WTC11 (cell line): ENCODE measurements at regions not wholly inside any gene's neighbourhood (a gene's known extent, or its start where the extent isn't known, plus 50 kb on each side); places are given as distances from the start of the nearest gene placed in this dataset.

Source experiments
- ATAC-seq: fragments of 200-7000 bp; cut with Tn5 transposase; 2 replicates; pipeline ENCODE4 v1.10.0; 2021; ENCODE audit warnings: mild to moderate bottlenecking, moderate library complexity
- CTCF ChIA-PET: fragments of 300-600 bp; sonication (Branson Sonifier 250); formaldehyde crosslinking; loops from one replicate; lab custom pipeline; 2021; ENCODE audit warnings: antibody characterized with exemption; lab: Charles Lee
- POLR2A ChIA-PET: fragments of 350-600 bp; sonication (Branson Sonifier 250); formaldehyde crosslinking; loops from one replicate; lab custom pipeline; 2021; ENCODE audit warnings: antibody characterized with exemption; lab: Charles Lee
- DNase-seq: peaks from one replicate; pipeline ENCODE4 v3.0.0; 2021; ENCODE audit warnings: low spot score
- H3K27ac Mint-ChIP-seq: 2 replicates; pipeline ENCODE4 v1.8.0; 2021; ENCODE audit warnings: mixed read lengths
- H3K27me3 Mint-ChIP-seq: 2 replicates; pipeline ENCODE4 v1.8.0; 2021; ENCODE audit warnings: low read depth, mild to moderate bottlenecking, moderate library complexity, mixed read lengths
- H3K36me3 Mint-ChIP-seq: 2 replicates; pipeline ENCODE4 v1.8.0; 2021; ENCODE audit warnings: mixed read lengths
- H3K4me1 Mint-ChIP-seq: 2 replicates; pipeline ENCODE4 v1.8.0; 2022; ENCODE audit warnings: mixed read lengths
- H3K4me3 Mint-ChIP-seq: 2 replicates; pipeline ENCODE4 v1.8.0; 2021; ENCODE audit warnings: mild to moderate bottlenecking, moderate library complexity, mixed read lengths
- H3K9me3 Mint-ChIP-seq: 2 replicates; pipeline ENCODE4 v1.8.0; 2021; ENCODE audit warnings: mixed read lengths
- ATF1 ChIP-seq: sonication (generic); formaldehyde crosslinking; IDR thresholded peaks from 2 replicates; pipeline ENCODE4 v1.8.1; 2023; ENCODE audit warnings: mild to moderate bottlenecking, moderate library complexity, missing genetic modification reagents
- CBFB ChIP-seq: sonication (generic); formaldehyde crosslinking; IDR thresholded peaks from 2 replicates; pipeline ENCODE4 v1.8.1; 2022; ENCODE audit warnings: mild to moderate bottlenecking, low read depth, missing genetic modification reagents
- FOXK1 ChIP-seq: sonication (generic); formaldehyde crosslinking; IDR thresholded peaks from 2 replicates; pipeline ENCODE4 v1.8.0; 2022; ENCODE audit warnings: mild to moderate bottlenecking, moderate library complexity, missing genetic modification reagents
- JUN ChIP-seq: sonication (generic); formaldehyde crosslinking; IDR thresholded peaks from 2 replicates; pipeline ENCODE4 v1.8.0; 2023; ENCODE audit warnings: mild to moderate bottlenecking, missing genetic modification reagents
- NFE2L1 ChIP-seq: sonication (generic); formaldehyde crosslinking; IDR thresholded peaks from 2 replicates; pipeline ENCODE4 v1.8.1; 2023; ENCODE audit warnings: missing genetic modification reagents
- NFYB ChIP-seq: sonication (generic); formaldehyde crosslinking; conservative IDR thresholded peaks from 2 replicates; pipeline ENCODE4 v1.8.0; 2022; ENCODE audit warnings: low read depth, missing genetic modification reagents
- NR2C2 ChIP-seq: sonication (generic); formaldehyde crosslinking; IDR thresholded peaks from 2 replicates; pipeline ENCODE4 v1.8.0; 2022; ENCODE audit warnings: mild to moderate bottlenecking, missing genetic modification reagents
- RELA ChIP-seq: sonication (generic); formaldehyde crosslinking; IDR thresholded peaks from 2 replicates; pipeline ENCODE4 v1.8.1; 2022; ENCODE audit warnings: missing genetic modification reagents, mild to moderate bottlenecking, borderline replicate concordance
- SOX15 ChIP-seq: fragments of 250-450 bp; sonication (Bioruptor Pico); IDR thresholded peaks from 2 replicates; pipeline ENCODE4 v1.9.0; 2021; ENCODE audit warnings: mild to moderate bottlenecking
- TF ChIP-seq, protein P1 (sequence below): sonication (generic); formaldehyde crosslinking; IDR thresholded peaks from 2 replicates; pipeline ENCODE4 v1.8.0; 2023; ENCODE audit warnings: missing genetic modification reagents, mild to moderate bottlenecking, borderline replicate concordance
- TF ChIP-seq, protein P2 (sequence below): fragments of 250-450 bp; sonication (Bioruptor Pico); IDR thresholded peaks from 2 replicates; pipeline ENCODE4 v1.9.0; 2021; ENCODE audit warnings: moderate library complexity, mild to moderate bottlenecking, inconsistent platforms, borderline replicate concordance
- TF ChIP-seq, protein P3 (sequence below): sonication (generic); formaldehyde crosslinking; IDR thresholded peaks from 2 replicates; pipeline ENCODE4 v1.8.1; 2022; ENCODE audit warnings: mild to moderate bottlenecking, moderate library complexity, missing genetic modification reagents
- TF ChIP-seq, protein P4 (sequence below): sonication (generic); formaldehyde crosslinking; IDR thresholded peaks from 2 replicates; pipeline ENCODE4 v1.8.0; 2023; ENCODE audit warnings: missing genetic modification reagents
- TF ChIP-seq, protein P5 (sequence below): sonication (generic); formaldehyde crosslinking; IDR thresholded peaks from 2 replicates; pipeline ENCODE4 v1.8.0; 2022; ENCODE audit warnings: mild to moderate bottlenecking, missing genetic modification reagents
- TF ChIP-seq, protein P6 (sequence below): fragments of 250-450 bp; sonication (Bioruptor Pico); IDR thresholded peaks from 2 replicates; pipeline ENCODE4 v1.8.0; 2021; ENCODE audit warnings: mild to moderate bottlenecking
- TF ChIP-seq, protein P7 (sequence below): sonication (generic); formaldehyde crosslinking; conservative IDR thresholded peaks from 2 replicates; pipeline ENCODE4 v1.8.1; 2023; ENCODE audit warnings: mild to moderate bottlenecking, low read depth, missing genetic modification reagents, moderate library complexity

DNA sequence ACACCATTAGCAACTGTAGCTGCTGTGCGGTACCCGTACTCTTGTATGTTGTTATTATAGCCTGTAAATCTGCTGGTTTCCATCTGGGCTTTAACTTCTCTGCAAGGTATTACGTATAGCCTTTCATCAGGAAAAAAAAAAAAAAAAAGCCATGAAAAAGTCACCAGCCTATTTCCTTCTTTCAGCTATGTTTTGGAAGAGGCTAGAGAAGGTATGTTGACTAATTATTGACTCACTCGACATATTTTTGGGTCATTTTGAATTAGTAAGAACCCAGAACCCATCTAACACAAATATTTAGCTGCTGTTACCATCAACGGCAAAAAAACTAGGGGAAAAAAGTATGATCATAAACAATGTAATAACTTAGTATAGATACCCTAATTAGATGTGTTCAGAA lies 1395.6 kb downstream of the SUCLG1 start (continued):
- TF ChIP-seq, protein P1, sequence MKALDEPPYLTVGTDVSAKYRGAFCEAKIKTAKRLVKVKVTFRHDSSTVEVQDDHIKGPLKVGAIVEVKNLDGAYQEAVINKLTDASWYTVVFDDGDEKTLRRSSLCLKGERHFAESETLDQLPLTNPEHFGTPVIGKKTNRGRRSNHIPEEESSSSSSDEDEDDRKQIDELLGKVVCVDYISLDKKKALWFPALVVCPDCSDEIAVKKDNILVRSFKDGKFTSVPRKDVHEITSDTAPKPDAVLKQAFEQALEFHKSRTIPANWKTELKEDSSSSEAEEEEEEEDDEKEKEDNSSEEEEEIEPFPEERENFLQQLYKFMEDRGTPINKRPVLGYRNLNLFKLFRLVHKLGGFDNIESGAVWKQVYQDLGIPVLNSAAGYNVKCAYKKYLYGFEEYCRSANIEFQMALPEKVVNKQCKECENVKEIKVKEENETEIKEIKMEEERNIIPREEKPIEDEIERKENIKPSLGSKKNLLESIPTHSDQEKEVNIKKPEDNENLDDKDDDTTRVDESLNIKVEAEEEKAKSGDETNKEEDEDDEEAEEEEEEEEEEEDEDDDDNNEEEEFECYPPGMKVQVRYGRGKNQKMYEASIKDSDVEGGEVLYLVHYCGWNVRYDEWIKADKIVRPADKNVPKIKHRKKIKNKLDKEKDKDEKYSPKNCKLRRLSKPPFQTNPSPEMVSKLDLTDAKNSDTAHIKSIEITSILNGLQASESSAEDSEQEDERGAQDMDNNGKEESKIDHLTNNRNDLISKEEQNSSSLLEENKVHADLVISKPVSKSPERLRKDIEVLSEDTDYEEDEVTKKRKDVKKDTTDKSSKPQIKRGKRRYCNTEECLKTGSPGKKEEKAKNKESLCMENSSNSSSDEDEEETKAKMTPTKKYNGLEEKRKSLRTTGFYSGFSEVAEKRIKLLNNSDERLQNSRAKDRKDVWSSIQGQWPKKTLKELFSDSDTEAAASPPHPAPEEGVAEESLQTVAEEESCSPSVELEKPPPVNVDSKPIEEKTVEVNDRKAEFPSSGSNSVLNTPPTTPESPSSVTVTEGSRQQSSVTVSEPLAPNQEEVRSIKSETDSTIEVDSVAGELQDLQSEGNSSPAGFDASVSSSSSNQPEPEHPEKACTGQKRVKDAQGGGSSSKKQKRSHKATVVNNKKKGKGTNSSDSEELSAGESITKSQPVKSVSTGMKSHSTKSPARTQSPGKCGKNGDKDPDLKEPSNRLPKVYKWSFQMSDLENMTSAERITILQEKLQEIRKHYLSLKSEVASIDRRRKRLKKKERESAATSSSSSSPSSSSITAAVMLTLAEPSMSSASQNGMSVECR (CRISPR knock-in tag) = no peak
- TF ChIP-seq, protein P2, sequence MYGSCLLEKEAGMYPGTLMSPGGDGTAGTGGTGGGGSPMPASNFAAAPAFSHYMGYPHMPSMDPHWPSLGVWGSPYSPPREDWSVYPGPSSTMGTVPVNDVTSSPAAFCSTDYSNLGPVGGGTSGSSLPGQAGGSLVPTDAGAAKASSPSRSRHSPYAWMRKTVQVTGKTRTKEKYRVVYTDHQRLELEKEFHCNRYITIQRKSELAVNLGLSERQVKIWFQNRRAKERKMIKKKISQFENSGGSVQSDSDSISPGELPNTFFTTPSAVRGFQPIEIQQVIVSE (CRISPR knock-in tag) = no peak
- TF ChIP-seq, protein P3, sequence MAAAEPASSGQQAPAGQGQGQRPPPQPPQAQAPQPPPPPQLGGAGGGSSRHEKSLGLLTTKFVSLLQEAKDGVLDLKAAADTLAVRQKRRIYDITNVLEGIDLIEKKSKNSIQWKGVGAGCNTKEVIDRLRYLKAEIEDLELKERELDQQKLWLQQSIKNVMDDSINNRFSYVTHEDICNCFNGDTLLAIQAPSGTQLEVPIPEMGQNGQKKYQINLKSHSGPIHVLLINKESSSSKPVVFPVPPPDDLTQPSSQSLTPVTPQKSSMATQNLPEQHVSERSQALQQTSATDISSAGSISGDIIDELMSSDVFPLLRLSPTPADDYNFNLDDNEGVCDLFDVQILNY (CRISPR knock-in tag) = no peak
- TF ChIP-seq RELA (CRISPR knock-in tag) (no peak), FOXK1 (no peak)

DNA sequence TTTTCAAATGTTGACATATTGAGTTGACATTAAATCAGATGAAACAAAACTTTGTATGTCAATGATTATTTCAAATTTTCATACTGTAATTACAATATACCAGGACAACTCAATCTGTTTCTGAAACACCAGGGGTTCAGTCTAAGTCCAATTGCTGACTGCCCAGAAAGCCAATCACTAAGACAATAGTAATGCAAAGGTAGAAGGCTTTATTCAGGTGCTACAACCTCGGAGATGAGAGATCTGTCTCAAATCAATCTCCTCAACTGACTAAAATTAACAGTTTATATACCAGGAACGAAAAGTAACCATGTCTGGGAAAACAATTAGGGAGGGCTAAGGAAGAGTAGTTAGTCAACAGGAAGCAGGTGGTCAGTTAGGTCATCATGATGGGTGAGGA lies 1400.4 kb downstream of the SUCLG1 start:
- H3K4me3 Mint-ChIP-seq = no peak overlapping the region
- H3K9me3 Mint-ChIP-seq = peaks cover 22% of the 10 kb centered on the region
- ATAC-seq = no peak
- H3K36me3 Mint-ChIP-seq = peaks cover 11% of the 10 kb centered on the region
- H3K27me3 Mint-ChIP-seq = no peaks in the 10 kb centered on the region
- DNase-seq = no peak
- H3K27ac Mint-ChIP-seq = no peak overlapping the region
- ChIA-PET POLR2A (no interaction called here), CTCF (no interaction called here)
- no peak for TF ChIP-seq JUN (CRISPR knock-in tag)
- H3K4me1 Mint-ChIP-seq = no peaks in the 10 kb centered on the region

DNA sequence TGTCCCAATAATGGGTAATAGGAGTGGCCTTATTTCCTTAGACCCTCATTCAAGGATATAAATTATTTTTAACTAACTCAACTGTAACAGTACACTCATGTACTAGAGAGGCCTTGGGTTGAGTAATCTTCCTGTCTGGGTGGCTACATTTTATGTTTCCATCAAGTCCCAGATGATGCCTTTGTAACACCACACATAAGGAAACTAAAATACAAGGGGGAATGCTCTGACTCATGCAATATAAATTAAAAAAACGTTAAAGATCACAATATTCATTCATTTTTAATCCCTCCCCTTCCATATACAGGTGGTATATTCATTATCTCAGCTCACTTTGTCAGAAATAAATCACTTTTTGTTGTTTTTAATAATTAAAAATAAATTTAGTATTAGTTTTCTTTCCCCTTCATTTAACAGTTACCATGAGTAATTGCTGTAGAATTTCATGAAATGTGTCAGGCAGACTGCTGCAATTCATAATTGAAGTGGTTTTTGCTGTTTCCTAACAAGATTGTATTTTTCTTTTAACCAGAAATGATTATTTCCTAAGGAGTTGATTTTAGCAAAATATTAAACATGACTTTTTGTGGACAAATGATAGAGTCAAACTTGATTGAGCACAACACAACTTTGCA lies 1403.6 kb downstream of the SUCLG1 start:
- ATAC-seq (no peak), DNase-seq (no peak)
- CTCF ChIA-PET = no interaction called here
- H3K27ac Mint-ChIP-seq = no peak overlapping the region
- H3K4me3 Mint-ChIP-seq = no peak overlapping the region
- H3K4me1 Mint-ChIP-seq = no peaks in the 10 kb centered on the region
- H3K9me3 Mint-ChIP-seq = peaks cover 26% of the 10 kb centered on the region
- H3K36me3 Mint-ChIP-seq = peaks cover 18% of the 10 kb centered on the region
- H3K27me3 Mint-ChIP-seq = no peaks in the 10 kb centered on the region
- TF ChIP-seq, protein P4, sequence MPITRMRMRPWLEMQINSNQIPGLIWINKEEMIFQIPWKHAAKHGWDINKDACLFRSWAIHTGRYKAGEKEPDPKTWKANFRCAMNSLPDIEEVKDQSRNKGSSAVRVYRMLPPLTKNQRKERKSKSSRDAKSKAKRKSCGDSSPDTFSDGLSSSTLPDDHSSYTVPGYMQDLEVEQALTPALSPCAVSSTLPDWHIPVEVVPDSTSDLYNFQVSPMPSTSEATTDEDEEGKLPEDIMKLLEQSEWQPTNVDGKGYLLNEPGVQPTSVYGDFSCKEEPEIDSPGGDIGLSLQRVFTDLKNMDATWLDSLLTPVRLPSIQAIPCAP (CRISPR knock-in tag) = no peak
- TF ChIP-seq CBFB (CRISPR knock-in tag) (no peak), NFE2L1 (CRISPR knock-in tag) (no peak), FOXK1 (no peak), NR2C2 (CRISPR knock-in tag) (no peak), SOX15 (CRISPR knock-in tag) (no peak), ATF1 (CRISPR knock-in tag) (no peak), NFYB (CRISPR knock-in tag) (no peak)
- TF ChIP-seq, protein P5, sequence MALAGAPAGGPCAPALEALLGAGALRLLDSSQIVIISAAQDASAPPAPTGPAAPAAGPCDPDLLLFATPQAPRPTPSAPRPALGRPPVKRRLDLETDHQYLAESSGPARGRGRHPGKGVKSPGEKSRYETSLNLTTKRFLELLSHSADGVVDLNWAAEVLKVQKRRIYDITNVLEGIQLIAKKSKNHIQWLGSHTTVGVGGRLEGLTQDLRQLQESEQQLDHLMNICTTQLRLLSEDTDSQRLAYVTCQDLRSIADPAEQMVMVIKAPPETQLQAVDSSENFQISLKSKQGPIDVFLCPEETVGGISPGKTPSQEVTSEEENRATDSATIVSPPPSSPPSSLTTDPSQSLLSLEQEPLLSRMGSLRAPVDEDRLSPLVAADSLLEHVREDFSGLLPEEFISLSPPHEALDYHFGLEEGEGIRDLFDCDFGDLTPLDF (CRISPR knock-in tag) = no peak
- TF ChIP-seq, protein P6, sequence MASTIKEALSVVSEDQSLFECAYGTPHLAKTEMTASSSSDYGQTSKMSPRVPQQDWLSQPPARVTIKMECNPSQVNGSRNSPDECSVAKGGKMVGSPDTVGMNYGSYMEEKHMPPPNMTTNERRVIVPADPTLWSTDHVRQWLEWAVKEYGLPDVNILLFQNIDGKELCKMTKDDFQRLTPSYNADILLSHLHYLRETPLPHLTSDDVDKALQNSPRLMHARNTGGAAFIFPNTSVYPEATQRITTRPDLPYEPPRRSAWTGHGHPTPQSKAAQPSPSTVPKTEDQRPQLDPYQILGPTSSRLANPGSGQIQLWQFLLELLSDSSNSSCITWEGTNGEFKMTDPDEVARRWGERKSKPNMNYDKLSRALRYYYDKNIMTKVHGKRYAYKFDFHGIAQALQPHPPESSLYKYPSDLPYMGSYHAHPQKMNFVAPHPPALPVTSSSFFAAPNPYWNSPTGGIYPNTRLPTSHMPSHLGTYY = no peak
- TF ChIP-seq, protein P7, sequence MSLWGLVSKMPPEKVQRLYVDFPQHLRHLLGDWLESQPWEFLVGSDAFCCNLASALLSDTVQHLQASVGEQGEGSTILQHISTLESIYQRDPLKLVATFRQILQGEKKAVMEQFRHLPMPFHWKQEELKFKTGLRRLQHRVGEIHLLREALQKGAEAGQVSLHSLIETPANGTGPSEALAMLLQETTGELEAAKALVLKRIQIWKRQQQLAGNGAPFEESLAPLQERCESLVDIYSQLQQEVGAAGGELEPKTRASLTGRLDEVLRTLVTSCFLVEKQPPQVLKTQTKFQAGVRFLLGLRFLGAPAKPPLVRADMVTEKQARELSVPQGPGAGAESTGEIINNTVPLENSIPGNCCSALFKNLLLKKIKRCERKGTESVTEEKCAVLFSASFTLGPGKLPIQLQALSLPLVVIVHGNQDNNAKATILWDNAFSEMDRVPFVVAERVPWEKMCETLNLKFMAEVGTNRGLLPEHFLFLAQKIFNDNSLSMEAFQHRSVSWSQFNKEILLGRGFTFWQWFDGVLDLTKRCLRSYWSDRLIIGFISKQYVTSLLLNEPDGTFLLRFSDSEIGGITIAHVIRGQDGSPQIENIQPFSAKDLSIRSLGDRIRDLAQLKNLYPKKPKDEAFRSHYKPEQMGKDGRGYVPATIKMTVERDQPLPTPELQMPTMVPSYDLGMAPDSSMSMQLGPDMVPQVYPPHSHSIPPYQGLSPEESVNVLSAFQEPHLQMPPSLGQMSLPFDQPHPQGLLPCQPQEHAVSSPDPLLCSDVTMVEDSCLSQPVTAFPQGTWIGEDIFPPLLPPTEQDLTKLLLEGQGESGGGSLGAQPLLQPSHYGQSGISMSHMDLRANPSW (CRISPR knock-in tag) = no peak
- TF ChIP-seq, all 79 proteins: peak for 0
- POLR2A ChIA-PET = no interaction called here
